ENCODE measurements at regions not wholly inside any gene's neighbourhood (a gene's known extent, or its start where the extent isn't known, plus 50 kb on each side); places are given as distances from the start of the nearest gene placed in this dataset.

DNA sequence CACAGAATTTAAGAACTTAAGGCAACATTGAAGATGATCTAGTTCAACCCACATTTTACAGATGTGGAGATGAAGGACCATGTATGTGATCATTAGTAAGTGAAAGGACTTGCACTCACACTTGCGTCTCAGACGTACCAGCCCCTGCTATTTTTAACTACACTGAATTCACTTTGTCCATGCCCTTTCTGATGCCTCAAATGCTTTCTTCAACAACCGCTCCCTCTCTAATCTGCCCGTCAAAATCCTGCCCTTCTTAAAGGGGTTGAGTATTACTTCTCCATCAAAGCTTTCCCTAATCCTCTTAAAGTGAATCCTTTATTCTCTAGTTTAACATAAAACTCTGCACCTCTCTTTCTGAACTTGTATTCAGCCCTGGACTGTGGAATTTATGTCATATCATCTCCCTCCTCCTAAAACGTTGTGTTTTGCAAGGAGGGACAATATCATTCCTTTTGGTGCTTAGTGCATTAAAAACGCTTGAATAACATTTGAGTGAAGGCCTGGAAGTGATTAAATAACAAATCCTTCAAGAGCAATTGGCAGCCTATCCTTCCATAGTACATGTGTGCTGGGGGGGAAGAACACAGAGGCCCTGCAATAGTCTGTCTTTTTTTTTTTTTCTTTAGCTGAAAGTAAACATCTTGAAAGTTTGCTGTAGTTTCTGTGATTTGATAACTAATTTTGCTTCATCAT lies 493.3 kb downstream of the LMO7 start:
- no peak for DNase-seq (ENCODE audit: low read depth)

DNA sequence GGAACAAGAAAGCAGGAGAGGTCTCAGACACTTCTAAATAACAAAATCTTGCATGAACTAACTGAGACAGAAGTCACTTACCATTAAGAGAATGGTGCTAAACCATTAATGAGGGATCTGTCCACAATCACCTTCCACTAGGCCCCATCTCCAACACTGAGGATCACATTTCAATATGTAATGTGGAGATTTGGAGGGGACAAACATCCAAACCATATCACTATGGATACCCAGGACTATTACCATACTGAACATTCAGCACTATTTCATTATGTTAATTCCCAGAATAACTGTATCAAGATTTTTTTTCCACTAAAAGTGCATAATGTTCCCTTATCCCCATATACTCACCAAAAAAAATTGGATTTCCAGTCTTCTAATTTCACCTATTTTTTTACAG lies 491.8 kb downstream of the LMO7 start:
- DNase-seq (ENCODE audit: low read depth), result no peak

DNA sequence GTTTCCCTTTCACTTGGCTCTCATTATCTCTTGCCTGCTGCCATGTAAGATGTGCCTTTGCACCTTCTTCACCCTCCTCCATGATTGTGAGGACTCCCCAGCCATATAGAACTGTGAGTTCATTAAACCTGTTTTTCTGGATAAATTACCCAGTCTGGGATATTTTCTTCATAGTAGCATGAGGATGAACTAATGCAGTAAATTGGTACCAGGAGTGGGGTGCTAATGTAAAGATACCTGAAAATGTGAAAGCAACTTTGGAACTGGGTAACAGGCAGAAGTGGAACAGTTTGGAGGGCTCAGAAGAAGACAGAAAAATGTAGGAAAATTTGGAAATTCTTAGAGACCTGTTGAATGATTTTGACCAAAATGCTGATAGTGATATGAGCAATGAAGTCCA lies 487.4 kb downstream of the LMO7 start:
- no peak for DNase-seq (ENCODE audit: low read depth)

DNA sequence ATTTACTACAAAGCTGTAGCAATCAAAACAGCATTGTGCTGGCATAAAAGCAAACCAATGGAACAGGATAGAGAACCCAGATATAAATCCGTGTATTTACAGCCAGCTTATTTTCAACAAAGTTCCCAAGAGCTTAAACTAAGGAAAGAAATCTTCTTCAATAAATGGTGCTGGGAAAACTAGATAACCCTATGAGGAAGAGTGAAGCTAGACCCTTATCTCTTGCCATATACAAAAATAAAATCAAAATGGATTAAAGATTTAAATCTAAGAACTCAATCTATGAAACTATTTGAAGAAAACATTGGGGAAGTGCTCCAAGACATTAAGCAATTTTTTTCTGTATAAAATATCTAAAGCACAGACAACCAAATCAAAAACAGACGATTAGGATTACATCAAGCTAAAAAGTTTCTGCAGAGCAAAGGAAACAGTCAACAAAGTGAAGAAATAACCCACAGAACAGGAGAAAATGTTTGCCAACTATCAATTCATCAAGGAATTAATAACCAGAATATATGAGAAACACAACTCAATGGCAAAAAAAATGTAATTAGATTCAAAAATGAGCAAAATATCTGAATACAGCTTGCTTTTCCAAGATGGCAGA lies 480.7 kb downstream of the LMO7 start:
- DNase-seq (ENCODE audit: low read depth), result no peak

DNA sequence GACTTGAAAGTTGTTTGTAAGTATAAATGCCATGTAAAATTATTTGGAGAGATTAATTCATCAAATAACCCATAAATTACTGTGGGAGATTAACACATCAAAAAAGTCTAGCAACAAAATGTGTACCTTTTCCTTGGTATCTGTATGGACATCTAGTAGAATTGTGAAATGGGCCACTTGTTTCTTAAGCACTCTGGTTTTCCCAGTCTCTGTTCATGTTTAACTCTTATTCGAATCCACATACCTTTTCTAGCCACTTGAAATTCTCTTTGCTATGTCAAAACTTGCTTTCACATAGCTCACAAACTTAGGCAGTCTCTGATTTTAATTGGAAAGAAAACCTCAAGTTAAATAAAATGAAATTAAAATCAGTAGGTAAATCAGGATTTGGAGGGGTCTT lies 470.6 kb downstream of the LMO7 start:
- no peak for DNase-seq (ENCODE audit: low read depth)

DNA sequence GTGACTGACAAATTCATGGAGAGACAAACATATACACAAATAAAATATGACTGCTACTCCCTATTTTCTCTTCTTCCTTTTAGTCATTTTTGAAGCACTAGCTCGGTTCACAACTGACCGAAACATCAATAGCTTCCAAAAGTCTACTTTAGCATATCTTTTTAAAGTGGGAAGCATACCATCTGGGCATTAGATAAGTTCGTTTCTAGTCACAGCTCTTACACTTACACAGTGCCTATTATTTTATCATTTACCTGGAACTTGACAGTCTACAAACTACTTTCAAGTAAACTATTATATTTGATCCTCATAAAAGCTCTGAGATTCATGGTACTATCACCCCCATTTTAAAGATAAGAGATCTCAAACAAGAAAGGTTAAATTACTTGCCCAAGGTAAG lies 458.5 kb downstream of the LMO7 start:
- no peak for DNase-seq (ENCODE audit: low read depth)

DNA sequence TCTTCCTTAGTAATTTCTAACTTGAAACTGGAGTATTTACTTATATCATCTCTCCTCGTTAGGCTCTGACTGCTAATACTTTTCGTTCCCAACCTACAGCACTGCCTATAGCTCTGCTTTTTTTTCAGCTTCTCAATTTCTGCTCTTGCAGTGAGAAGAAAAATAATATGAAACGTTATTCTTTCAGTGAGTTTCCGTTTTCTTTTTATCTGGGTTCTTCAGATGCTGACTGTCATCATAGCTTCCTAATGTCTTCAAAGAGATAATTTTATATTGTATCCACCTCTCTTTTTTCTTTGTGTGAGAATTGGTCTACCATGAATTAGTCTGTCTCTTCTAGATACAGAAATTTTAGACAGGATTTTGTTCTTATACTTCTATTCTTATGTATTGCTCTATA lies 454.9 kb downstream of the LMO7 start:
- no peak for DNase-seq (ENCODE audit: low read depth)

DNA sequence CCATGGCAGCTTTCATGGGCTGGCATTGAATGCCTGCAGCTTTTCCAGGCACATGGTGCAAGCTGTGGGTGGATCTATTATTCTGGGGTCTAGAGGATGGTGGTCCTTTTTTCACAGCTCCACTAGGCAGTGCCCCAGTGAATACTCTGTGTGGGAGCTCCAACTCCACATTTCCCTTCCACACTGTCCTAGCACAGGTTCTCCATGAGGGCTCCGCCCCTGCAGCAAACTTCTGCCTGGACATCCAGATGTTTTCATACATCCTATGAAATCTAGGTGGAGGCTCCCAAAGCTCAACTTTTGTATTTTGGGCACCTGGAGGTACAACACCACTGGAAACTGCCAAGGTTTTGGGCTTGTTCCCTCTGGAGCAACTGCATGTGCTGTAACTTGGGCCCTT lies 450.6 kb downstream of the LMO7 start:
- DNase-seq (ENCODE audit: low read depth), result no peak

DNA sequence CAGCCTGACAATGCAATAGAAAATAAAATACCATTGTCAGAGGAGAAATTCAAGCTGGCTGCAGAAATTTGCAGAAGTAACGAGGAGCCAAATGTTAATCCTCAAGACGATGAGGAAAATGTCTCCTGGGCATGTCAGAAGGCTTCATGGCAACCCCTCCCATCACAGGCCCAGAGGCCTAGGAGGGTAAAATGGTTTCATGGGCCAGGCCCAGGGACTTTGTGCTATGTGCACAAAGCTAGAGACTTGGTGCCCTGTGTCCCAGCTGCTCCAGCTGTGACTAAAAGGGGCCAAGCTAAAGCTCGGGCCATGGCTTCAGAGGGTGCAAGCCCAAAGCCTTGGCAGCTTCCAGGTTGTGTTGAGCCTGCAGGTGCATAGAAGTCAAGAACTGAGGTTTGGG lies 431.7 kb downstream of the LMO7 start:
- DNase-seq (ENCODE audit: low read depth), result no peak

DNA sequence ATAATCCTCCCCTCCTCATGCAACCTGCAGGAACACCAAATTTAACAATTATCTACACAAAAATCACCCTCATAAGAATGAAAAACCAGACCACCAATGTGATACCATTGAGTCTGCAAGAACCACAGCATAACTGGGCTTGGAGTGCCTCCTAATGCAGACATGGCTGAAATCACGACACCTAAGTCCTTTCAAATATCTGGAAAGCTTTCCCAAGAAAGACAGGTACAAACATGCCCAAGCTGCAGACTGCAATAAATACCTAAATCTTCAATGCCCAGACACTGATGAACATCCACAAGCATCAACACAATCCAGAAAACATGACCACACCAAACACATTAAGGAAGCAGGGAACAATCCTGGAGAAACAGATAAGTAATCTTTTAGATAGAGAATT lies 417.1 kb downstream of the LMO7 start:
- DNase-seq (ENCODE audit: low read depth), result no peak

DNA sequence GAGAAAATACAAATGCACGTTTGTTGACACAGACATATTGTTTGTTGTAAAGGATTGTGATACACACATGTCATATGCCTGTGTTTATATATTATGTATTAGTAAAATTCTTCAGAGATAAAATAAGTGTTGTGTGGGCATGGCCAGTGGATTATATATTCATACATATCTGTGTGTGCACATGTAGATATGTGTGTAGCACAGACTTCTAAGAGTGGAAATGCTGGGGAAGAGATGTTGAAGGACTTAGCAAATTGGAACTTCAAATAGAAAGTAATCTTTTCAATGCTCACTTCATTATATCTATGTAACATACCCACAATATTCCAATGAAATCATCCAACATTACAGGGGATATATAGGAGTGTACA lies 413.2 kb downstream of the LMO7 start:
- DNase-seq (ENCODE audit: low read depth), result no peak

DNA sequence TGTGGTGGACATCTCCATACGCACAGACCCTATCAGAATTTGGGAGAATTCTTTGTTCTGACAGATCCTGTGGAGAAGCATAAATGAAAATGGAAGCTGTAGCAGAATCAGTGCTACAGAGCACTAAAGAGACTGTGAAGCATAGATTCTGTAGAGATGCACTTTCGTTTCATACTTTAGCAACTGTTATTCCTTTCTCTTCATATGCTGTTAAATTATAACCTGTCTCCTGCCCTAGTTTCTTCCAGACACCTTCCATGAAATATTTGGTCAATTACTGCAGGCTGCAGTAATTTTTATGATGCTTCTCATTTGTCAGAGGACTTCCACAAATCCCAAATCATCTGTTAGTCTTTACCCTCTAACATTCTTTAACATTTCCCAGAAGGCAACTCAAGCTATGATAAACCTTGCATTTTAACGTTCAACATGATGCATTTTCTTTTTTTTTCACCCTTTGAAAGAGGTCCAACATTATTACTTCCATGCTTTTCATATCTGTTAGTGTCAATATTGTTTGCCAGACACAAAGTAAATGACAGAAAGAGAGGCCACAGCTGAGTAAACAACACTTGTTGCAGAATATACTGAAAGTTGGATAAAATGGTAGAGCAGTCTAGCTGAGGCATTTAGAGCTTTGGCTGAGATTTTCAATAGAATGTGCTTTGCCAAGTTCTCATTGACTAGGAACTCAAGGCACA lies 412.7 kb downstream of the LMO7 start:
- DNase-seq (ENCODE audit: low read depth), result no peak

DNA sequence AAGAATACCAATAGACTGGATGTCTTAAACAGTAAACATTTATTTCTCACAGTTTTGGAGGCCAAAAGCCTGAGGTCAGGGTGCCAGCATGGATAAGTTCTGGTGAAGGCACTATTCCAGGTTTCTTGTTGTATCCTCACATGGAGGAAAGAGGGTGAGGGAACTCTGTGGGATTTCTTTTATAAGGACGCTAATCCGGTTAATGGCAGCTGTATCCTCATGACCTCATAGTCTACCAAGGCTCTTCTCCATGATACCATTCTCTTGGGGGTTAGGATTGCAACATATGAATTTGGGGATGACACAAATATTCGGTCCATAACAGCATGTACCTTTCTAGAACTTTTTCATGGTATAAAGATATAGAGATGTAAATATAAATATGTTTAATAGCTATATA lies 412.0 kb downstream of the LMO7 start:
- no peak for DNase-seq (ENCODE audit: low read depth)

DNA sequence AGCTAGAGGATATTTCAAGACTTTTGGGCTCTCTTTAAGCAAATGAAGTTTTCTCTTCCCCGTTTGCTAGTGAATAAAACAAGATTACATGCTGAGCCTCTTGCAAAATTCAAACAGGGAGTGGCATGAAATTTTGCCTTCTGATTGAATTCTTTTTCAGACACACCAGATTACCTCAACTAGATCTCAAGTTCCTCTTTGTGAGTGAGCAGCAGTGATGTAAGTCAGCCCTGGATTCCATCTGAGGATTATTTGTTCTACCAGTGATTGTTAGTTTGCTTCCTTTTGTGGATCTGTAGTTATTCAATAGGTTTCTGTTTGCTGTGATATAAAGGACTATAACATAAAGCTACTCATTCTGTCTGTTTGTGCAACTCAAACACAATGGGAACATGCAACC lies 407.7 kb downstream of the LMO7 start:
- DNase-seq (ENCODE audit: low read depth), result no peak

DNA sequence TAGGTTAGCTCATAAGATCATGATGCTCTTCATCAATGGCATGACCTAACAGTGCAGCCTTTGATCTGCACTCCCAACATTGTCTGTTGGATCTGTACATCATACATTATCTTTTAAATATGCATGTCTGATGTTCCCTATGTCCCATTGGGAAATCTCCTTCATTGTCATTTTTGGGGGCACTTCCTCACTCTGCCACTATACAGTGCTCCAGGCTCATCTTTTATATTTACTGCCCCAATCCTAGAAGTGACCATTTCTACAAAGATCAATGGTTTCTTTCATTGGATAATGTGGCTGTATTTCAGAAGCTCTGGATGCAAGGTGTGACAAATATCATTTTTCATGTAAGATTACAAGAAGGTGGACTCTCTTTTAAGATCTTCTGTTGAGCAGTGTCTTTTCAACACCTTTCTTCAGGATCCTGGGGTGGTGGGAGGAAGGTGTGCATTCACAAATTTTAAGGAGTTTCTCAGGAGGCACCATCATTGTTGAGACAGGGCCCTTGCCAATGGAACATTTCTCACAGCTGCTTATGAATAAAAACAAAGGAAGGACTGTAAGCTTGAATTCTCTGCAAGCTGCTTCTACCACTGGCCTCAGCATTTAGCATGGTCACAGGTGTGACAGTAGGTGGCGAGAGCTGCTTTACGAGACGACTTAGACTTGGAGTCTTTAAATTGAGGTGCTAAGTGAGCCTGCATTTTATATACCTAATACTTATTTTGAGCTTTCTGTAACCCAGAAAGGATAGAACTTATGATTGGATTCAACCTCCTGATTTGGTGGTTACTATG lies 403.0 kb downstream of the LMO7 start:
- no peak for DNase-seq (ENCODE audit: low read depth)

DNA sequence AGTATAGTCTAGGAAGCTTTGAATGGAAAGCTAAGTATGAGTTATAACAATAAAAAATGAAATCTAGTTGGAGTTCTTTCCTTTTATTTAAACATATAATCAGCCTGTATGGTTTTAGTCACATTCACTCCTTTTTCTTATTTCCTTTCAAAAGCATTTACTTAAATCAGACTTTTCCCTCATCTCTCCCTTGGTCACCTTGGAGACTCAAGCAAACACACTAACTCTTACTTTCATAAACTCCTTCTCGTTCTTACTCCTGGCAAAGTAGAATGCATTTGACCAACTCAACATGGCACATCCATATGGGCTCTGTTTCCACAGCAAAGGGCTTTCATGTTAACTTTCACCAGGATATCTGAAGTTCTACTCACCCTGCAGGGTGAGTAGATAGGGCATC lies 400.0 kb downstream of the LMO7 start:
- no peak for DNase-seq (ENCODE audit: low read depth)

DNA sequence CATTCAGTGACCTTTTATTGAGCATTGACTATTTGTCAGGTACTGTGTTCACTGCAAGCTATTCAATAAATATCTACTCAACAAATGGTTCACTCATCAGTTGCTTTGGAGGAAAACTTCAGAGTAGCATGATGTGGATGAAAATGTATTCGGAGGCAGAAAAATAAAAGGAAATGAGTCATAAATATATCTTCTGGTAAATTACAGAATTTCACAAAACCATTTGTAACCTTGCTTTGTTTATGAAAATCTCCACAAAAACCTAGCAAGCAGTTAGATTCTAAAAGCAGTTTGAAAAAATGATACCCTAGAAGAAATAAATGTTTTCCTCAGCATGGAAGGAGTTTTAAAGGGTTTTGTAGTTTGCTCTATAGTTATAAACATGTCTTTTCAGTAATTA lies 399.6 kb downstream of the LMO7 start:
- DNase-seq (ENCODE audit: low read depth), result no peak

DNA sequence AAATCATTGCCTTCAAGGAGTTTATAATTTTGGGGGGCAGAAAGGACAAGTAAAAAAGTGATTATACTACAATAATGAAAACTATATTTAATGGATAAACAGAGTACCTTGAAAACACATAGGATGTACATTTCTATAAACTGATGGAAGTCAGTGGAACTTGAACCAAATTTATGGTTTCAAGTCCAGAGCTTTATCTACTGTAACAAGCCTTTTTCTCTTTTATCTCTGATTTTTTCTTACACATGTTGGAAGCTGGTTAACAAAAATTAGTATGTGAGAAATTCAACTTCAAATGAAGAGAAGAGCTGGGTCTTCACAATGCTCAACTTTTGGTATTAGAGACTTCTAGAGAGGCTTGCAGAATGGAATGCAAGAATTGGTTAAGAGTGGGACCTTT lies 393.6 kb downstream of the LMO7 start:
- DNase-seq (ENCODE audit: low read depth), result no peak

DNA sequence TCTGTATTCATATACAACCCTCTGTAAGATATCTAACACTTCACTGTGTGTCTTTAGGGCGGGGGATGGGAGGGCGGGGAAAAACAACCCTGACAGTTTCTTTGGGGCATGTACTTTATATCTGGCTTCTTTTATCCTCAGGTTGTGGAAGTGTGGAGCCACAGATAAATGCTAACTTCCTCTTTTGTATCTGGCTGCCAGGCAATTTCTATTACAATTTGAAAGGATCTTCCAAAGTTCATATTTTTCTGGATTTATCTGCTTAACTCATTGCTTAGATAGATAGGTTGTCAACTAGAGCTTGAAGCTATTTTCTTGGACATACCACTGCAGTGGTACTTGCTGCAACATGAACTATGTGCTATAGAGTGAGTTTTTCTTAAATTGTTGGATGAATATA lies 393.0 kb downstream of the LMO7 start:
- DNase-seq (ENCODE audit: low read depth), result no peak

DNA sequence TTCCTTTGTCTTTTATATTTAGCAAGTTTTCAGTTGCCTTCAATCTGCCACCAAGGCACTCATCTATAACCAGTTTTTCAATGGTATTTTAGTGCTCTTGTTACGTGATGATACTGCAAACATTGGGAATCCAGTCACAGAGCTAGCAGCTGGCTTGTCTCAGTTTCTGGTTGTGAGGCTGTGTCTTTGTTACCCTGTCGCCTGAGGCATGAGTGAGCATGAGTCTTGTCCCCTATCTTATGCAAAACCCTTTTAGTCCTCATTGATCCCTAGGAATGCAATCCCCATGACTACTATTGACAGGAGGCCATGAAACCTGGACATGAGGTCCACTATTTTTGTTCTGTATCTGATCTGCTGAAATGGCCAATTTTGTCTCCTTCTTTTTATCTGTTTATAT lies 391.0 kb downstream of the LMO7 start:
- DNase-seq (ENCODE audit: low read depth), result no peak

DNA sequence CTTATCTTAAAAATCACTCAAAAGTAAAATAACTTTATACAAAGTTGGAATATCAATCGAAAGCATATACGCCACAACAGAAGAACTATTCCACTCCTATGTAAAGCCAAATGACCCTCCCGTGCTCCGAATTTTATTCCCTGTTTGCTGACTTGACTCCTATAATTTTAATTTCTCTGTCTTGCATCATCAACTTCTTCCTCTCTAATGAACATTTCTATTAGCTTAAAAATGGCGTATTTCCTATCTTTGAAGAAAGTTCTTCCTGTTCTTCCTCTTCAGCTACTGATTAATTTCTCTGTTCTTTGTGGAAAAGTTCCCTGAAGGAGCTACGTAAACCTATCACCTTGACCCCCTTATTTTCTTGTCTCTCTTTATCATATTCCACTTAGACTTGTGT lies 389.3 kb downstream of the LMO7 start:
- DNase-seq (ENCODE audit: low read depth), result no peak

DNA sequence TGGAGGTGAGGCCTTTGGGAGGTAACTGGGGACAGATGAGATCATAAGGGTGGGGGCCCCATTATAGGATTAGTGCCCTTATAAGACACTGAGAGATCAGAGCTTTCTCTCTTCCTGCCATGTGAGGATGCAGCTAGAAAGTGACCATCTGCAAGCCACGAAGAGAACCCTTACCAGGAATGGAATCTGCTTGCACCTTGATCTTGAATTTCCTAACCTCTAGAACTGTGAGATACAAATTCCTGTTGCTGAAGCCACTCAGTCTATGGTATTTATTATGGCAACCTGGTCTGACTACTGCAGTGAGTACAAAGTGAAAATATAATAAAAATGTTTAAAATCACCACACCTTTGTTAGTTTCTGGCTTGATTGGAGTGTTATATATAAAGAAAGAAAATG lies 388.0 kb downstream of the LMO7 start:
- DNase-seq (ENCODE audit: low read depth), result no peak

All from HT1080 (cell line).